22Rv1 (cell line): ENCODE measurements at regions not wholly inside any gene's neighbourhood (a gene's known extent, or its start where the extent isn't known, plus 50 kb on each side); places are given as distances from the start of the nearest gene placed in this dataset.
A peak's percentile ranks its signal among the peaks of the same experiment; 100 is the strongest.

Experiments
- H3K27ac ChIP-seq: fragments of 450-650 bp; 2 replicates; pipeline ENCODE4 v1.5.1; 2017
- CTCF ChIP-seq: fragments of 450-650 bp; IDR thresholded peaks from 2 replicates; pipeline ENCODE4 v1.5.1; 2017; ENCODE audit warnings: mild to moderate bottlenecking
- ZFX ChIP-seq: fragments of 450-650 bp; IDR thresholded peaks from 2 replicates; pipeline ENCODE4 v1.6.1; 2017; ENCODE audit warnings: antibody characterized with exemption, borderline replicate concordance

GRCh38 chr22:34108168-34108567, 187.9 kb upstream of the LARGE1 start:
- H3K27ac ChIP-seq: no peak overlapping the region
- no peak for TF ChIP-seq ZFX
- TF ChIP-seq CTCF: no peak

- peak; percentile 84 for TF ChIP-seq CTCF
- TF ChIP-seq ZFX: no peak
- H3K27ac ChIP-seq: no peak overlapping the region
Measured at GRCh38 chr22:34111210-34111824, 191.0 kb upstream of the LARGE1 start.

- H3K27ac ChIP-seq: no peak overlapping the region
- TF ChIP-seq ZFX (no peak), CTCF (no peak)
Measured at GRCh38 chr22:34113381-34113780, 193.1 kb upstream of the LARGE1 start.

- no peak overlapping the region for H3K27ac ChIP-seq
- TF ChIP-seq CTCF: no peak
- TF ChIP-seq ZFX: no peak
Measured at GRCh38 chr22:34114406-34114805, 194.1 kb upstream of the LARGE1 start.

GRCh38 chr22:34115722-34116121, 195.4 kb upstream of the LARGE1 start:
- no peak overlapping the region for H3K27ac ChIP-seq
- TF ChIP-seq ZFX: no peak
- no peak for TF ChIP-seq CTCF

GRCh38 chr22:34116126-34116525, 195.8 kb upstream of the LARGE1 start:
- no peak overlapping the region for H3K27ac ChIP-seq
- TF ChIP-seq ZFX (no peak), CTCF (no peak)

- no peak for TF ChIP-seq CTCF
- no peak for TF ChIP-seq ZFX
- no peak overlapping the region for H3K27ac ChIP-seq
Measured at GRCh38 chr22:34122042-34122441, 201.8 kb upstream of the LARGE1 start.
